ENCODE measurements at regions not wholly inside any gene's neighbourhood (a gene's known extent, or its start where the extent isn't known, plus 50 kb on each side); places are given as distances from the start of the nearest gene placed in this dataset.

- no peak for TF ChIP-seq ATF3 (IDR thresholded peaks at IDR 0.05)
- TF ChIP-seq ELF1 (IDR thresholded peaks at IDR 0.05; ENCODE audit: borderline replicate concordance, low read depth), result no peak
- no peak for TF ChIP-seq ZFX (IDR thresholded peaks at IDR 0.05)
- TF ChIP-seq POLR2A (IDR thresholded peaks at IDR 0.05; ENCODE audit: borderline replicate concordance, extremely low read depth, insufficient read depth, insufficient read length), result no peak
- TF ChIP-seq CTCF (IDR thresholded peaks at IDR 0.05 in 2 of 3, conservative IDR thresholded peaks at IDR 0.05 in 1 of 3; ENCODE audit: borderline replicate concordance in 1 of 3, insufficient read depth in 1 of 3, low read depth in 2 of 3, low read length in 2 of 3), result no peak
- TF ChIP-seq EZH2 (IDR thresholded peaks at IDR 0.05), result no peak
- TF ChIP-seq POLR2AphosphoS5 (IDR thresholded peaks at IDR 0.05; ENCODE audit: low read depth, low read length), result no peak
- no peak for TF ChIP-seq JUND (IDR thresholded peaks at IDR 0.05)
- no peak for TF ChIP-seq EZH2phosphoT487 (IDR thresholded peaks at IDR 0.05; ENCODE audit: borderline replicate concordance)
Observed at GRCh38 chr10:52533986-52534385, 219.9 kb downstream of the DKK1 start.

Measured in HCT116 (cell line).